ACC112 (cell line): ENCODE measurements at regions not wholly inside any gene's neighbourhood (a gene's known extent, or its start where the extent isn't known, plus 50 kb on each side); places are given as distances from the start of the nearest gene placed in this dataset.

Source experiments
- H2AFZ ChIP-seq: fragments of 200-600 bp; sonication (generic); one replicate; pipeline ENCODE4 v1.6.0; 2017; ENCODE audit warnings: antibody characterized with exemption, low read length; ENCODE audit not compliant: unreplicated experiment
- H3K27ac ChIP-seq: fragments of 200-600 bp; sonication (generic); 2 replicates; pipeline ENCODE4 v1.5.1; 2014; ENCODE audit warnings: low read depth, mild to moderate bottlenecking, antibody characterized with exemption, low read length, moderate library complexity
- H3K27me3 ChIP-seq: fragments of 200-600 bp; sonication (generic); 2 replicates; pipeline ENCODE4 v1.6.1; 2014; ENCODE audit warnings: mild to moderate bottlenecking, antibody characterized with exemption, low read length, moderate library complexity, mixed read lengths; ENCODE audit not compliant: insufficient read depth
- H3K36me3 ChIP-seq: fragments of 200-600 bp; sonication (generic); 2 replicates; pipeline ENCODE4 v1.6.1; 2016; ENCODE audit warnings: mild to moderate bottlenecking, antibody characterized with exemption, low read length, moderate library complexity, mixed read lengths; ENCODE audit not compliant: insufficient read depth
- H3K4me1 ChIP-seq: fragments of 200-600 bp; sonication (generic); one replicate; pipeline ENCODE4 v1.6.1; 2016; ENCODE audit warnings: low read length, mixed read lengths; ENCODE audit not compliant: insufficient read depth, unreplicated experiment, control insufficient read depth
- H3K4me3 ChIP-seq: fragments of 200-600 bp; sonication (generic); 2 replicates; pipeline ENCODE4 v1.5.1; 2014; ENCODE audit warnings: mild to moderate bottlenecking, low read depth, low read length
- H3K79me2 ChIP-seq: fragments of 200-600 bp; sonication (generic); one replicate; pipeline ENCODE4 v1.6.0; 2016; ENCODE audit warnings: low read length; ENCODE audit not compliant: control insufficient read depth, unreplicated experiment, insufficient read depth

DNA sequence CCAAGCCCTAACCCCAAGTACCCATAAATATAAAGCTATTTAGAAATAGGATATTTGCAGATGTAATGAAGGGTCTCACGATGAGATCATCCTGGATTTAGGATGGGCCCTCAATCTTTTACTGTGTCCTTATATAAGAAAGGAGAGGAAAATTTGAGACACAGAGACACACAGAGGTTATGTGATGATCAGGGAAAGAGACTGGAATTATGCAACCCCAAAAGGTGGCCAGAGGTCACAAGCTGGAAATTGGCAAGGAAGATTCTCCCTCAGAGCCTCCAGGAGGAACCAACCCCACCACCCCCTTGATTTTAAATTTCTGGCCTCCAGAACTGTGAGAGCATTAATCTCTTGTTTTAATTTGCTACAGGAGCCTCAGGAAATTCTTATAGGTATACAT lies 334.9 kb upstream of the PRICKLE1 start:
- Histone ChIP-seq H3K4me3 (no peak overlapping the region), H3K27ac (no peak overlapping the region), H3K79me2 (no peaks in the 10 kb centered on the region), H3K27me3 (no peaks in the 10 kb centered on the region), H3K4me1 (no peaks in the 10 kb centered on the region), H3K36me3 (no peaks in the 10 kb centered on the region), H2AFZ (no peak overlapping the region)

- no peaks in the 10 kb centered on the region for H3K79me2 ChIP-seq
Measured at GRCh38 chr12:42923583-42923982, 334.0 kb upstream of the PRICKLE1 start.

GRCh38 chr12:42923156-42923555 lies 333.6 kb upstream of the PRICKLE1 start:
- Histone ChIP-seq H2AFZ (no peak overlapping the region), H3K27ac (no peak overlapping the region), H3K27me3 (no peaks in the 10 kb centered on the region), H3K36me3 (no peaks in the 10 kb centered on the region), H3K4me1 (no peaks in the 10 kb centered on the region), H3K4me3 (no peak overlapping the region), H3K79me2 (no peaks in the 10 kb centered on the region)

More at GRCh38 chr12:42923583-42923982, 334.0 kb upstream of the PRICKLE1 start:
- Histone ChIP-seq H3K36me3 (no peaks in the 10 kb centered on the region), H3K4me3 (no peak overlapping the region), H3K27me3 (no peaks in the 10 kb centered on the region), H3K4me1 (no peaks in the 10 kb centered on the region), H3K27ac (no peak overlapping the region), H2AFZ (no peak overlapping the region)

- H3K4me3 ChIP-seq = no peak overlapping the region
- H3K79me2 ChIP-seq = no peaks in the 10 kb centered on the region
- no peaks in the 10 kb centered on the region for H3K27me3 ChIP-seq
- no peak overlapping the region for H3K27ac ChIP-seq
- H2AFZ ChIP-seq = no peak overlapping the region
- H3K4me1 ChIP-seq = no peaks in the 10 kb centered on the region
- H3K36me3 ChIP-seq = no peaks in the 10 kb centered on the region
Measured at GRCh38 chr12:42922505-42922850, 332.9 kb upstream of the PRICKLE1 start.

DNA sequence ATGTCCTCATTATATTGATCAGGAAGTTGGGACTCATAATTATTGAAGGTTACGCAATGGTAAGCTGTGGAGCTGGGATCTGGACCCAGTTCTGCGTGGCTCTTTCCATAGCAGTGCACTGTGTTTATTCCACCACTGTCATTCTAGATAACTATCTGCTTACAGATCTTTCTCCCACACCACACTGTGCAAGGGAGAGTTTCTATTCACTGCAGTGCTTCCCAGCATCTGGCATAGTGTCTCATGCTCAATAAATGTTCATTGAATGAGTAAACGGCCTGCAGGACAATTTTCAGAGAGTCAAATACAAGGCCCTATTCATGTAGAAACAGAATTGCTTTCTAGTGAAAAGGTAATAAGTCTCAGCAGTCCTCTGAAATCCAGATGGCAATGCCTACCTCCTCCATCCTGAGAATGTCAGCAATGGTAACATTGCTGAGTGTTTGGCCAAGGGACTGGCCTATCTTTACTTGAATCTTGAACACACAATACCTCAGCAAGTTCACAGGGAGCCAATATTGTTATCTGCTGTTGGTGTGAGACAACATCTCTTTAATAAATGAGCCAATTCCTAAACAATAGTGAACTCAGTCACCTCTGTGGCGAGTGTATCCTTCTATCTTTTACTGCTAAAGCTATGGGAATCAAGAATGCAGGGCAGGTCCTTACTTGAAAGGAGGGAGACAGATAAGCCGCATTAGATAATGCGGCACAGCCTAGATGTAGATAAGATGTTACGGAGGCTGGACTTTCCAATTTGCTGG lies 332.4 kb upstream of the PRICKLE1 start:
- no peaks in the 10 kb centered on the region for H3K79me2 ChIP-seq
- H3K4me1 ChIP-seq = no peaks in the 10 kb centered on the region
- H2AFZ ChIP-seq = no peak overlapping the region
- no peaks in the 10 kb centered on the region for H3K27me3 ChIP-seq
- no peak overlapping the region for H3K27ac ChIP-seq
- no peaks in the 10 kb centered on the region for H3K36me3 ChIP-seq
- no peak overlapping the region for H3K4me3 ChIP-seq

- no peaks in the 10 kb centered on the region for H3K36me3 ChIP-seq
- H3K27me3 ChIP-seq = no peaks in the 10 kb centered on the region
- H3K4me3 ChIP-seq = no peak overlapping the region
- H3K4me1 ChIP-seq = no peaks in the 10 kb centered on the region
- no peak overlapping the region for H3K27ac ChIP-seq
- H2AFZ ChIP-seq = no peak overlapping the region
- H3K79me2 ChIP-seq = no peaks in the 10 kb centered on the region
Measured at GRCh38 chr12:42919691-42920090, 330.1 kb upstream of the PRICKLE1 start.

- no peaks in the 10 kb centered on the region for H3K79me2 ChIP-seq
- H3K36me3 ChIP-seq = no peaks in the 10 kb centered on the region
- H2AFZ ChIP-seq = no peak overlapping the region
- no peaks in the 10 kb centered on the region for H3K27me3 ChIP-seq
- no peak overlapping the region for H3K27ac ChIP-seq
- no peaks in the 10 kb centered on the region for H3K4me1 ChIP-seq
- H3K4me3 ChIP-seq = no peak overlapping the region
Measured at GRCh38 chr12:42918443-42918842, 328.9 kb upstream of the PRICKLE1 start.

- Histone ChIP-seq H3K4me3 (no peak overlapping the region), H3K27me3 (no peaks in the 10 kb centered on the region), H3K79me2 (no peaks in the 10 kb centered on the region), H2AFZ (no peak overlapping the region), H3K4me1 (no peaks in the 10 kb centered on the region), H3K36me3 (no peaks in the 10 kb centered on the region), H3K27ac (no peak overlapping the region)
Measured at GRCh38 chr12:42916143-42916542, 326.6 kb upstream of the PRICKLE1 start.

- Histone ChIP-seq H3K27ac (no peak overlapping the region), H3K36me3 (no peaks in the 10 kb centered on the region), H3K4me3 (no peak overlapping the region), H2AFZ (no peak overlapping the region), H3K27me3 (no peaks in the 10 kb centered on the region), H3K4me1 (no peaks in the 10 kb centered on the region), H3K79me2 (no peaks in the 10 kb centered on the region)
Measured at GRCh38 chr12:42915426-42915825, 325.9 kb upstream of the PRICKLE1 start.

DNA sequence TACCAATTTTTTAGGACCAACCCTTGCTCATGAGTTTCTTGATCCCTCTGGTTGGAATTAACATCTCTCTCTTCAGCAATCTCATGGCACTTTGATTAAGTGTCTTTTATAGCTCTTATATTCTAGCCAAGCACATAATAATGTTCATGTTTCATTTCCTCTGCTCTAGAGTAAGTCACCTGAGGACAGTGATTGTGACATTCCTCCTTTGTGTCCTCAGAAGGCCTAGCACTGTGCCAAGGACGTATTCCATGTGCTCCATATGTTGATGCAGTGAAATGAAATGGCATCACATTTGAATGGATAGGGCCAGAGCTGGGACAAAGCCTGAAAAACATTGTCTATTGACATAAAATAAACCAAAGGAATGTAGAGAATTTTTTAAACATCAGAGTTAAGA lies 322.8 kb upstream of the PRICKLE1 start:
- Histone ChIP-seq H3K27me3 (no peaks in the 10 kb centered on the region), H3K79me2 (no peaks in the 10 kb centered on the region), H3K4me1 (no peaks in the 10 kb centered on the region), H2AFZ (no peak overlapping the region), H3K4me3 (no peak overlapping the region), H3K36me3 (no peaks in the 10 kb centered on the region), H3K27ac (no peak overlapping the region)

DNA sequence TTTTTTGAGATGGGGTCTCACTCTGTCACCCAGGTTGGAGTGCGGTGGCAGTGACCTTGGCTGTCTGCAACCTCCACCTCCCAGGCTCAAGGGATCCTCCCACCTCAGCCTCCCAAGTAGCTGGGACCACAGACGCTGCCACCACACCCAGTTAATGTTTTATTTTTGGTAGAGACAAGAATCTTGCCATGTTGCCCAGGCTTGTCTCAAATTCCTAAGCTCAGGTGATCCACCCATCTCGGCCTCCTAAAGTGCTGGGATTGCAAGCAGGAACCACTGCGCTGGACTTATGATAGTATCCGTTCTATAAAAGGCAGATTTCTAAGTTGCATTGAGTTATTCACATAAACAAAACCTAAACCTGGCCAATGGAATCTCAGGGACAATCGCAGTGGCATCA lies 321.1 kb upstream of the PRICKLE1 start:
- Histone ChIP-seq H3K27me3 (no peaks in the 10 kb centered on the region), H3K36me3 (no peaks in the 10 kb centered on the region), H3K27ac (no peak overlapping the region), H3K4me1 (no peaks in the 10 kb centered on the region), H3K79me2 (no peaks in the 10 kb centered on the region), H3K4me3 (no peak overlapping the region), H2AFZ (no peak overlapping the region)
